MV-4-11 (cell line): ENCODE measurements at regions not wholly inside any gene's neighbourhood (a gene's known extent, or its start where the extent isn't known, plus 50 kb on each side); places are given as distances from the start of the nearest gene placed in this dataset.

Experiments
- DNase-seq: peaks from one replicate; lab custom pipeline; 2025; lab: John Stamatoyannopoulos, UW

GRCh38 chr11:10926801-10927211, 69.0 kb upstream of the ZBED5 start:
- no peak for DNase-seq

GRCh38 chr11:10925149-10925926, 67.5 kb upstream of the ZBED5 start:
- no peak for DNase-seq

GRCh38 chr11:10923882-10924281, 66.0 kb upstream of the ZBED5 start:
- no peak for DNase-seq

- DNase-seq, result no peak
Observed at GRCh38 chr11:10922892-10923291, 65.0 kb upstream of the ZBED5 start.

- no peak for DNase-seq
Observed at GRCh38 chr11:10920875-10921274, 63.0 kb upstream of the ZBED5 start.

- DNase-seq, result peak; percentile 87
Observed at GRCh38 chr11:10920205-10920604, 62.4 kb upstream of the ZBED5 start.

- peak; percentile 89 for DNase-seq
Observed at GRCh38 chr11:10918698-10919097, 60.8 kb upstream of the ZBED5 start.

GRCh38 chr11:10918275-10918674, 60.4 kb upstream of the ZBED5 start:
- DNase-seq, result peak; percentile 61

- no peak for DNase-seq
Observed at GRCh38 chr11:10917802-10918201, 59.9 kb upstream of the ZBED5 start.

GRCh38 chr11:10916665-10917064, 58.8 kb upstream of the ZBED5 start:
- DNase-seq, result peak; percentile 7

- peak; percentile 4 for DNase-seq
Observed at GRCh38 chr11:10914050-10914449, 56.2 kb upstream of the ZBED5 start.

- DNase-seq, result no peak
Observed at GRCh38 chr11:10913075-10913474, 55.2 kb upstream of the ZBED5 start.

- no peak for DNase-seq
Observed at GRCh38 chr11:10911907-10912306, 54.1 kb upstream of the ZBED5 start.

GRCh38 chr11:10909141-10909883, 51.5 kb upstream of the ZBED5 start:
- no peak for DNase-seq

GRCh38 chr11:10908215-10908951, 50.5 kb upstream of the ZBED5 start:
- no peak for DNase-seq
